OCI-M1 (cell line): ENCODE measurements at regions not wholly inside any gene's neighbourhood (a gene's known extent, or its start where the extent isn't known, plus 50 kb on each side); places are given as distances from the start of the nearest gene placed in this dataset.
"Not testable (repeated sequence)": the region's sequence is repeated elsewhere in the genome, so short reads cannot be mapped to it uniquely, and the experiment has no call there.

ENCODE experiments used
- DNase-seq: peaks from one replicate; lab custom pipeline; 2025; lab: John Stamatoyannopoulos, UW

GRCh38 chr5:162209005-162209605, 141.5 kb downstream of the GABRG2 start:
- peak; percentile 77 for DNase-seq

- DNase-seq: no peak
These were observed 147.0 kb downstream of the GABRG2 start for GRCh38 chr5:162214551-162214950.

DNA sequence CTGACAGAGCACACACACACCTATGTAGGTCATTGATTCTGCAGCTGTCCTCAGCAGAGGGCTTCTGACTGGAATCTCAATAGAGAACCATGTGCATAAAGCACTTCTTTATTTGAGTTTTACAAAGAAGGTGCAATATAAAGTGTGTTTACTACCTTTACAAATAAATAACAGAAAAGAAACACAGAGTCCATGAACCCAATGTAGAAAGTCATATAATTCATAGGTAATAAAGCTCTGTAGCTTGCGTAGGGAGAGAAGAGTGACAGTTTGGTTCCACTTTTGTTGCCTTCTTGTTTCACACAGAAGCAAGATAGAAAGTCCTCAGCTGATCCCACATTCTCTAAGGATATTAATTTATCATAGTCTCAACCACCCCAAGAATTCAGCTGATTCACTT, 149.5 kb downstream of the GABRG2 start:
- no peak for DNase-seq

- DNase-seq: no peak
These were observed 154.3 kb downstream of the GABRG2 start for GRCh38 chr5:162221910-162222309.

DNA sequence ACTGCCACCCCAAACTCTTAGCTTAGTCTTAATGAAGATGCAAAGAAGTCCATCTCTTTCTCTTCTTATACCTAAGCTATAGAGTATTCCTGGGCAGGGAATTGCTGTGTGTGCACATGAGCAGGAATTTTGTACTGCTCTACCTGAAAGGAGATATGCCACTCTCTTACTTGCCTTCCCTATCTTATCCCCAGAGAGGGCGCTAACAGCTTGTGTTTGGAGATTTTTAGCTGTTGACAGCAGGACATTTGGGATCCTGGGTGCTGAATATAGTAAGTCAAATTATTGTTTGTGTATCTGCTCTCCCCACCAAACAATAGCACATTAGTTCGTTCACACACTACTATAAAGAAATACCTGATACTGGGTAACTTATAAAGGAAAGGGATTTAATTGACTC, 159.5 kb downstream of the GABRG2 start:
- peak; percentile 10 for DNase-seq

- no peak for DNase-seq
These were observed 162.8 kb downstream of the GABRG2 start for GRCh38 chr5:162230348-162230747.

- DNase-seq: no peak
These were observed 163.9 kb downstream of the GABRG2 start for GRCh38 chr5:162231522-162231921.

- no peak for DNase-seq
These were observed 173.2 kb downstream of the GABRG2 start for GRCh38 chr5:162240734-162241133.

- DNase-seq: no peak
These were observed 174.8 kb downstream of the GABRG2 start for GRCh38 chr5:162242416-162242815.

- no peak for DNase-seq
These were observed 176.1 kb downstream of the GABRG2 start for GRCh38 chr5:162243651-162244050.

- peak; percentile 20 for DNase-seq
These were observed 180.6 kb downstream of the GABRG2 start for GRCh38 chr5:162248107-162248713.

- DNase-seq: no peak
These were observed 189.1 kb downstream of the GABRG2 start for GRCh38 chr5:162256711-162257110.

DNA sequence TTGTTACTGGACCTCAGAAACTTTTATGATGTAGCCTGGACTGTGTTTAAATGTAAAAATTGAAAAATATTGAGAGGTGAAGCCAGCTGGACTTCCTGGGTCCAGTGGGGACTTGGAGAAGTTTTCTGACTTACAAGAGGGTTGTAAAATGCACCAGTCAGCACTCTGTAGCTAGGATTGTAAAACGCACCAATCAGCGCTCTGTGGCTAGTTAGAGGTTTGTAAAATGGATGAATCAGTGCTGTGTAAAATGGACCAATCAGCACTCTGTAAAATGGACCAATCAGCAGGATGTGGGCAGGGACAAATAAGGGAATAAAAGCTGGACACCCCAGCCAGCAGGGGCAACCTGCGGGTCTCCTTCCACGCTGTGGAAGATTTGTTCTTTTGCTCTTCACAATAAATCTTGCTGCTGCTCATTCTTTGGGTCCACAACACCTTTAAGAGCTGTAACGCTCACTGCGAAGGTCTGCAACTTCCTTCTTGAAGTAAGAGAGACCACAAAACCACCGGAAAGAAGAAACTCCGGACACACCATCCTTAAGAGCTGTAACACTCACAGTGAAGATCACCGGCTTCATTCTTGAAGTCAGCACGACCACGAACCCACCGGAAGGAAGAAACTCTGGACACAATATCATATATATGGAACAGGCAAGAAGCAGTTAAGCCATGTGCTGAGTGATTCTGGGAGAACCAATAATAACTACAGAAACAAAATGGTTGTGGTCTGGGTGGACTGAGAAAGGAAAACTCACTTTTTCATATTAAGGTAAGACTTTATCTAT, 201.3 kb downstream of the GABRG2 start:
- DNase-seq: peak; percentile 22

DNA sequence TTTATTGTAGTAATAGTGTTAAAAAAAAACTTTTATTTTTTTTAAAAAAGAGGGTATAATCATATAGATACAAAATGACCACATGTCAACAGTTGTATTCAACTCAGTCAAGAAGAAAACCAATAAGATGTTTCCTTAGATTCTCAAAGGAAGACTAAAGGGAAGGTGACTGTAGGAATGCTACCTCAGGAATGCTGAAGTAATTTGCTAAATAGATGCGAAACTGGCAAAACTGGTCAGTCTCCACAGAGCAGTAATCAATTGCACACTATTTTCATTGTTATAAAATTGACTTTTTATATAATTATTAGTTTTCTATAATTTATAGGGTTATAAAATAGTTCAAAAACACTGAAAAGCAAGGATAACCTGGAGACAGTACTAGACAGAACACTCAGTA, 204.8 kb downstream of the GABRG2 start:
- no peak for DNase-seq

- no peak for DNase-seq
These were observed 207.1 kb downstream of the GABRG2 start for GRCh38 chr5:162274679-162275078.

DNA sequence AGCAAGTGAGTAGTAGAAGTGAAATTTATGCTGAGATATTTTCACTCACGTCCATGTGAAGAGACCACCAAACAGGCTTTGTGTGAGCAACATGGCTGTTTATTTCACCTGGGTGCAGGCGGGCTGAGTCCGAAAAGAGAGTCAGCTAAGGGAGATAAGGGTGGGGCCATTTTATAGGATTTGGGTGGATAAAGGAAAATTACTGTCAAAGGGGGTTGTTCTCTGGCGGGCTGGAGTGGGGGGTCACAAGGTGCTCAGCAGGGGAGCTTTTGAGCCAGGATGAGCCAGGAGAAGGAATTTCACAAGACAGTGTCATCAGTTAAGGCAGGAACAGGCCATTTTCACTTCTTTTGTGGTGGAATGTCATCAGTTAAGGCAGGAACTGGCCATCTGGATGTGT, 207.8 kb downstream of the GABRG2 start:
- DNase-seq: not testable (repeated sequence)

DNA sequence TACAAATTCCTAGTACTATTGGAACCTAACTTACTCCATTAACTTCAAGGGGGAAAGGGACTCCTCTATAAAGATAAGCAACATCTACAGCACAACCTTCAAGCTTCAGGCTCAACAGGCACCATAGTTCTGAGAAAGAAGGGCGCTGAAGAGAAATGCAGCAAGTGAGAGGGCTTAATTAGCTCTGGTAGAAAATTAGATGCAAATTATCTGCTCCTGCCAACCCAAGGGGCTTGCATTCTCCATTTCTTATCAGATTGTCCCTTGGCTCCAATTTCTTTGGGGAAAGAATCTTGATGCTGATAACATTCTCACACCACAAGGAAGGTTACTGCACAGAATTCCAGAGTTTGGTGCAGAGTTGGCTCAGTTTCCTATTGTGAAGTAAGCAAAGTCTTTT, 214.6 kb downstream of the GABRG2 start:
- no peak for DNase-seq

DNA sequence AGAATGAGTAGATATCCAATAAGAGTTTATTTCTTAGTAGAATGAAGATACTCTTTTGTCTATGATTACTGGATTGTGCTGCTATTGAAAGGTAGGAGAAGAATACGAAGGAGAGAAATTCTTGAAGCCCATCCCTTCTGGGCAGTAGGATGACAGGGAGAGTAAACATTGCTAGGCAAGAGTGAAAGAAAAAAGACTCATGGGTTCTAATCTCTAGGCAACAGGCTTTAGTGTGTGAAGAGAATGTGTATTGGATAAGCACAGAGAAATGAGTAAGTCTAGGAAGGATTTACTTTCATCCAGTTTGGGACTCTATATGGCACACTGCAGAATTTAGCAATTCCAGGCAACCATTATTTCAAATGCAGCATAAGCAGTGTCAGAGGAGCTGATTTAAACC, 216.0 kb downstream of the GABRG2 start:
- no peak for DNase-seq

GRCh38 chr5:162288647-162289296, 221.2 kb downstream of the GABRG2 start:
- no peak for DNase-seq

DNA sequence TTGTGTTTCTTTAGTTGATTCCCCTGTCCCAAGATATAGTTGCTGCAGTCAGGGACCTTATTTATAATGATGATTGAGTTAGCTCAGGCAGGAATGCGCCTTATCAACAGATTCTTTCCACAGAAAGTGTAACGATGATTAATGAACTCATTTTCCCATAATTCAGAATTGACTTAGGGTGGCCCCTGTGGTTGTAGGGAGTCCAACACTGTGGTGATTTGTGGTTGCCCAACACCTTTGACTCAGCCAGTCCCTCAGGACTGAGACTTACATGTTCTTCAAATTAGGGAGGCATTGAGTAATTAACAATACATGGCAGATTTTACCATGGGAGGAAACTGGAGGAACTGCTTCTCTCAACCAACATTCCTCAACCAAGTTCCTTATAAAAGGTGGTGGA, 221.9 kb downstream of the GABRG2 start:
- DNase-seq: no peak

- no peak for DNase-seq
These were observed 232.2 kb downstream of the GABRG2 start for GRCh38 chr5:162299793-162300192.

- no peak for DNase-seq
These were observed 233.8 kb downstream of the GABRG2 start for GRCh38 chr5:162301356-162301755.

GRCh38 chr5:162323466-162323865, 255.9 kb downstream of the GABRG2 start:
- DNase-seq: no peak
